PC-9 (cell line): ENCODE measurements at regions not wholly inside any gene's neighbourhood (a gene's known extent, or its start where the extent isn't known, plus 50 kb on each side); places are given as distances from the start of the nearest gene placed in this dataset.

ENCODE experiments used
- CTCF ChIP-seq: fragments of 200-600 bp; sonication (generic); conservative IDR thresholded peaks from 2 replicates; pipeline ENCODE4 v1.6.1; 2017; ENCODE audit warnings: mixed run types, antibody characterized with exemption, mild to moderate bottlenecking, moderate library complexity
- EZH2 ChIP-seq: fragments of 200-600 bp; sonication (generic); IDR thresholded peaks from 2 replicates; pipeline ENCODE4 v1.8.0; 2017; ENCODE audit warnings: antibody characterized with exemption, low read depth

- TF ChIP-seq CTCF (no peak), EZH2 (no peak)
Measured at GRCh38 chr4:57445686-57446085, 335.5 kb upstream of the IGFBP7 start.
